Neutrophil (primary cell): ENCODE measurements at regions not wholly inside any gene's neighbourhood (a gene's known extent, or its start where the extent isn't known, plus 50 kb on each side); places are given as distances from the start of the nearest gene placed in this dataset.
"Not testable (repeated sequence)": the region's sequence is repeated elsewhere in the genome, so short reads cannot be mapped to it uniquely, and the experiment has no call there.

Experiments
- H3K27ac ChIP-seq: fragments of 200-600 bp; sonication (generic); 2 replicates; pipeline ENCODE4 v1.5.1; 2016; ENCODE audit warnings: mild to moderate bottlenecking, moderate library complexity
- H3K27me3 ChIP-seq: fragments of 200-600 bp; sonication (generic); 2 replicates; pipeline ENCODE4 v1.6.0; 2016; ENCODE audit warnings: mild to moderate bottlenecking
- H3K36me3 ChIP-seq: fragments of 200-600 bp; sonication (generic); 2 replicates; pipeline ENCODE4 v1.5.1; 2017
- H3K4me1 ChIP-seq, 2 experiments: fragments of 200-600 bp in 1 of 2; sonication (generic) in 1 of 2; 1 replicate in 1 of 2; 2 replicates in 1 of 2; pipeline versions ENCODE4 v1.5.1 to v1.6.1; 2013 to 2016; ENCODE audit warnings: low read depth in 1 of 2, low read length in 1 of 2, mild to moderate bottlenecking in 1 of 2, moderate library complexity in 1 of 2; ENCODE audit not compliant: control insufficient read depth in 1 of 2, insufficient read depth in 1 of 2
- H3K4me3 ChIP-seq, 2 experiments: fragments of 200-600 bp in 1 of 2; sonication (generic) in 1 of 2; 1 replicate in 1 of 2; 2 replicates in 1 of 2; pipeline ENCODE4 v1.5.1; 2013 to 2016; ENCODE audit warnings: low read depth in 1 of 2, low read length in 1 of 2, mild to moderate bottlenecking in 1 of 2, moderate library complexity in 1 of 2
- H3K9me3 ChIP-seq: fragments of 200-600 bp; sonication (generic); 2 replicates; pipeline ENCODE4 v1.5.1; 2016
- CTCF ChIP-seq: fragments of 200-600 bp; sonication (generic); IDR thresholded peaks from 2 replicates; pipeline ENCODE4 v1.5.1; 2016; ENCODE audit warnings: antibody characterized with exemption

DNA sequence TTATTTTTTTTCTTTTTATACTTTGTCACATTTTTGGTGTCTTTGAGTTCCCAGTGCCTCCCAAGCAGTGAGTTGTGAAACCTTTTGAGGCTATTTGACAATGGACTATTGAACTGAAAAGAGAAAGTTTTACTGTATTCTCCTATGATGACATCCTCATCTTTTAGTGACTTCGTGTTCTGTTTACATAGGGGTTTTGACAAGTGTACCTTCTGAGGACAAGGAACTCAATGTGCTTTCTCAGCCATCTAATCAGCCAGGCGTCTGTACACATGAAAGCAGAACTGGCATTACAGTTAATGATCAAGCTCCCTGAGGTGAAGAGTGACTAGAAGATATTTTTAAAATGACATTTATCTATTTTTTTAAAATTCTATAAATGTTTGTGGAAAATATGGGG is 175.5 kb downstream of the ANXA1 start:
- H3K4me1 ChIP-seq = no peaks in the 10 kb centered on the region
- no peaks in the 10 kb centered on the region for H3K36me3 ChIP-seq
- H3K27me3 ChIP-seq = no peaks in the 10 kb centered on the region
- H3K4me3 ChIP-seq = no peak overlapping the region
- no peak overlapping the region for H3K27ac ChIP-seq
- no peaks in the 10 kb centered on the region for H3K9me3 ChIP-seq
- no peak for TF ChIP-seq CTCF

- H3K27ac ChIP-seq, H3K4me3 ChIP-seq, H3K4me1 ChIP-seq, H3K36me3 ChIP-seq, H3K27me3 ChIP-seq, H3K9me3 ChIP-seq: not testable (repeated sequence)
These were observed 185.5 kb downstream of the ANXA1 start for GRCh38 chr9:73337182-73337581.

- Histone ChIP-seq H3K27ac (no peak overlapping the region), H3K9me3 (no peaks in the 10 kb centered on the region), H3K4me3 (no peak overlapping the region), H3K36me3 (no peaks in the 10 kb centered on the region), H3K27me3 (no peaks in the 10 kb centered on the region), H3K4me1 (no peaks in the 10 kb centered on the region)
- TF ChIP-seq CTCF = no peak
These were observed 192.4 kb downstream of the ANXA1 start for GRCh38 chr9:73344060-73344459.

DNA sequence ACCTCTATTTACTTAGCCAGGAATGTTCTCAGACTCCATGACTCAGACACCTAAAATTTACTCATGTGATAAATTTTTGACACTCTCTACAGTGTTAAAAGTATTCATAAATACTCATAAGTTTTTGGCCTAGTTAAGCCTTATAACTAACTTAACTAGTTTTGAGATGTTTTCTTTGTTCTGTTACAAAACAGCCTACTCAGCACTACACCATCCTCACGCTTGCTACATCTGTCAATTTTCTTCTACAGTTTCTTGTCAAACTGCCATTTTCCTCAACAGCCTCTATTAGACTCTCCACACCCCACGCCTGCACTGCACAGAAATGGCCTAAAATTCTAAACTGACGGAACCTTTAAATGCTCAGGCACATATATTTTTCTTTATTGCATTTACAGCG is 195.5 kb downstream of the ANXA1 start:
- no peak overlapping the region for H3K4me3 ChIP-seq
- no peaks in the 10 kb centered on the region for H3K9me3 ChIP-seq
- no peaks in the 10 kb centered on the region for H3K36me3 ChIP-seq
- no peaks in the 10 kb centered on the region for H3K27me3 ChIP-seq
- no peak for TF ChIP-seq CTCF
- H3K4me1 ChIP-seq = no peaks in the 10 kb centered on the region
- H3K27ac ChIP-seq = no peak overlapping the region

GRCh38 chr9:73347720-73348119 is 196.1 kb downstream of the ANXA1 start:
- Histone ChIP-seq H3K4me1 (no peaks in the 10 kb centered on the region), H3K27ac (no peak overlapping the region), H3K27me3 (no peaks in the 10 kb centered on the region), H3K36me3 (no peaks in the 10 kb centered on the region), H3K9me3 (no peaks in the 10 kb centered on the region), H3K4me3 (no peak overlapping the region)
- TF ChIP-seq CTCF = no peak

DNA sequence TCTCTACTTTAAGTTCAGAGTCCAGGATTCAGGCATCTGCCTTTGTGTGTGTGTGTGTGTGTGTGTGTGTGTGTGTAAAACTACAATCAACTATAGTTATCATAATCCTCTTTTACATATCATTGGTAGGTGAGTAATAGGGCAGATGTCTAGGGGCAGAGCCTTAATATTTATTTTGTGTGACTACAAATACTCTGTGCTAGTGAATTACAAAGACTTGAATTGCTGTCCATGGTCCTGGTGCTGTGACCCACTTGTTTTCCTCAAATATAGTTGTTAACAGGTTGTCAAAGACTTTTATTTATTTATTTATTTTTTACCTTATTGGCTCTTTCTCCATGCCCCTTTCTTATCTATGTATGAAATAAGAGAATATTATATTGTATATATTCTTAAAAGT is 196.8 kb downstream of the ANXA1 start:
- Histone ChIP-seq H3K4me1 (no peaks in the 10 kb centered on the region), H3K4me3 (no peak overlapping the region), H3K9me3 (no peaks in the 10 kb centered on the region), H3K36me3 (no peaks in the 10 kb centered on the region), H3K27ac (no peak overlapping the region), H3K27me3 (no peaks in the 10 kb centered on the region)
- TF ChIP-seq CTCF = no peak
